ENCODE measurements at regions not wholly inside any gene's neighbourhood (a gene's known extent, or its start where the extent isn't known, plus 50 kb on each side); places are given as distances from the start of the nearest gene placed in this dataset.
"Not testable (repeated sequence)": the region's sequence is repeated elsewhere in the genome, so short reads cannot be mapped to it uniquely, and the experiment has no call there.

DNA sequence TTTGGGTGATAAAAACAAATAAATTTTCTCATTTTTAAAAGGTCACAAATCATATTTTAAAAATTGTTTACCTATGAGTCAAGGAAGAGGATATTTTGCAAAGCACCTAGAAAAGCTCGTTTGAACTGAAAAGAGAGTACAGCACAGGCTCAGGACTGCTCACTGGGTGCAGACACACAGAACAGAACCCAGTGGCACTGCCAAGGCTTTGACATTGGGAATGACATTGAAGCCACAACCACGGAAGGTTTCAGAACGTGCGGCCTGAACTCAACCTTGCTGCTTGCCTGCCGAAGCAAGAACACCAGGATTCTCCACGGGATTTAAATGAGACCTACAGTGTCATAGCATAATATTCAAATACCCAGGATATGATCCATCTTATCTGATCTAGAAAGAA is 597.1 kb upstream of the B3GAT1 start:
- DNase-seq, result no peak

DNA sequence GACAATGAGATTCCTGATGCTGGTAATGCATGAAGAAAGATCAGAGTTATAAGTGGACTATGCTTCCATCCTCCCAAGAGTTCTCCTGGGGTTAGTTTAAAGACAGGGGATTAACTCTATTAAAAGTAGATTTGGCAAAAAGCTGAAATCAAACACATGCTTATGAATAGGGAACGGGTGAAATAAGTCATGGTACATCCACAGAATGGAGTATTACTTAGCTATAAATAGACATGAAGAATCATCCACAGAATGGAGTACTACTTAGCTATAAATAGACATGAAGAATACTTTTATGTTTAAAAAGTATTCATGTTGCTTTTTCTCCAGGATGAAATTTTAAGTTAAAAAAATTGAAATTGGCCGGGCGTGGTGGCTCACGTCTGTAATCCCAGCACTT is 596.4 kb upstream of the B3GAT1 start:
- DNase-seq, result no peak

DNA sequence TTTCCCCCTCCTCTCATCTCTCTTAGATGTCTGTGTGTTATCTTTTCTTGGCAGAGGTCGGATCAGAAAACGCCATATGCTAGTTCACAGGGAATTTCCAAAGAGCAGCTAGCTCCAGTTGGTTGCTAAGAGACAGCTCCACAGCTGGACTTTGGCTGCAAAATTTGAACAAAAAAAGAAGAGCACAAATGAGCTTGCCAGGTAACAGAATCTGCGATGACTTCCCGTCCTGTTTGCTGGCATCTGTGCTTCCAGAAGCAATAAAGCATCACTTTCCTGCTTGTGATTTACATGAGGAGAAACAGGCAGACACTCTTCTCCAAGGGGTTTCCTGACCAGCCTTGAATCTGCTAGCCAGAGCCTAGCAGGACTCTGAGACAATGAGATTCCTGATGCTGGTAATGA is 596.0 kb upstream of the B3GAT1 start:
- no peak for DNase-seq

DNA sequence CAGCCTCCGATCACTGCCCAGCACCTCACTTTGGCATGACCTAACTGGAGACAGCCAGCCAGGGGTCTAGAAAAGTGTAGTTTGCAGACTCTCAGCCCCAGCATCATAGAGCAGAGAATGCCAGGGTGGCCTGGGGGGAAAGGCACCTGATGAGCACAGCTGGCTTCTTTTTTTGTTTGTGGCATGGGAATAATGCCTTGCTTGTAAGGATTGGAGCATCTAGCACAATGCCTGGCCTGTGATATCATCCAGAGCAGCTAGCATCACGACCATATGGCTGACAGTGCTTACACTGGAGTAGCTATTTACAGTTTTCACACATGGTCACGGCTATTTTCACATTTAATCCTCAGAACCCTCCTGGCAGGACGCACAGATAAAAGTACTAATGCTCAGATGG is 594.8 kb upstream of the B3GAT1 start:
- no peak for DNase-seq

DNA sequence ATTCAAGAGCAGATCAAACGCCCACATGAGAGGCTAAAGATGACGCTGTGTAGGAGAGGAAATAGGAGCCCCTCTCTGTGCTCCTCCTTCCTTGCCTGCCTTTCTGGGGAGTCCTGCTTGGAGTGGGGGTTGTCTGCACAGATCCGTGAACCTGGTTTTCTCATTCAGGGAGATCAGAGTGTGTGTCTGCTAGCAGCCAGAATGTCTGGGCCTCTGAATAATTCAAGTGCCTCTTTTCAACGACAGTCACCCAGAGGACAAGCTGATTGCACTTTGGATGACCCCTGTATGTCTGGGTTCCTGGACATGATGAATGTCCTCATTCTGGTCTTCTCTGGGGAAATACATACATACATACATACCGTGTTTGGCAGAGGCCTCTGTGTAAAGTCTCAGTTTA is 592.5 kb upstream of the B3GAT1 start:
- DNase-seq, result no peak

DNA sequence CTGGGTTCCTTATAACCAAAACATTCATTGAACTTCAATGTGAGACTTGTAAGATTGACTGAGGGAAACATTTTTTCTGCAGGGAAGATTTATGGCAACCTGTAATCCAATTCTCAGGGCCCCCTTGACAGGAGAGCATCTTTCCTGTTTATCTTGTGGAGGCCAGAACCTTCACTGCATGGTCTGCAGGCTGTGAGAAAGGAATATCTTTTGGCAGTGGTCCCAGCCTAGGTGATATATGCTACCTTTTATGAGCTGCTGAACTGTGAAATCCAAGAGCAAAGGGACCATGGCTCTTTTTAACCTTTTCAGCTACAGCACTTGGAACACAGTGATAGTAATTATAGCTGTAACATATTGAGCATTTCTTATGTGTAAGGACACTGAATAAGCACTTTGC is 590.2 kb upstream of the B3GAT1 start:
- no peak for DNase-seq

DNA sequence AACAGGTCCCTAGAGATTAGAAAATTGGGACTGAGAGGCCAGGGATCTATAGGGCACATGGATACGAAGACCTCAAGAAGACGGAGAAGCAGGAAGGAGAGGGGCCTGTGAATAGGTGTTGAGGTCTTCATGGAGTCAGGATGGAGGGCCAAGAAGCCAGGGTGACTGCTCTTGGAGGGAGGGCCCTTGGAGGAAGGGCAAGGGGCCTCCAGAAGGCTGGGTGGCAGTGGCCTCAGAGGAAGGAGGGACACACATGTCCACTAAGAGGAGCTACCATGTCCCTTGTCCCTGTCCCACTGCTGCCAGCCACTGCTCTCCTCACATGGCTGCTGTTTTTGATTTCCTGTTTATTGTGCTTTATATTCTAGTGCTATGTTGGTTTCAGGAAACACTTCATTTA is 589.5 kb upstream of the B3GAT1 start:
- no peak for DNase-seq

DNA sequence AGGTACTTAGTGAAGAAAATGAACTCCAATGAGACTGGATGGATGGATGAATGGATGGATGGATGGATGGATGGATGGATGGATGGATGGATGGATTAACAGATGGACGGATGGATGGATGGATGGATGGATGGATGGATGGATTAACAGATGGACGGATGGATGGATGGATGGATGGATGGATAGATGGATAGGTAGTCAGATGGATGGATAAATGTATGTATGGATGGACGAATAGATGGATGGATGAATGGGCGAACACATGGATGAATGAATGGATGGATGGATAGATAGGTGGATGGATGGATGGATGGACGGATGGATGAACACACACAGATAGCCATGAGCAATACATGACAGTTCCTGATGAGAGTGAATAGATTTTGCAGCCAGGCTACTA is 589.0 kb upstream of the B3GAT1 start:
- DNase-seq, result not testable (repeated sequence)

DNA sequence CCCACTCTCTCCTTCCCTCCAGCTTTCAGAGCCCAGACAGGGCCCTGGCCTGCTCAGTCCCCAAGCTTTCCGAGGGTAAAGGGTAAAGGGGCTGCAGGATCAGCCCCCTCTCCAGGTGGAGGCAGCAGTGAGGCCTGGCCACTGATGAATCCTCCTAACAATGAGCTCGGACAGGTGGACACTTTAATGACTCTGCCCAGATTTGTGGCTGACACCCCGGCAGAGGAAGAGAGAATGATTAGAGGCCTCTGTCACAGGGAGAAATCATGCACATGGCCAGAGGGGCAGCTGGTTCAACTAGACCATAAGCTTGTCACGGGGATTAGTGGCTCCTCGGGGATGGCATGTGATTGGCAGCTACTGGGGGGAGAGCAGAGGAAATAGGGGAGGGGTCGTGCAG is 587.5 kb upstream of the B3GAT1 start:
- DNase-seq, result no peak

DNA sequence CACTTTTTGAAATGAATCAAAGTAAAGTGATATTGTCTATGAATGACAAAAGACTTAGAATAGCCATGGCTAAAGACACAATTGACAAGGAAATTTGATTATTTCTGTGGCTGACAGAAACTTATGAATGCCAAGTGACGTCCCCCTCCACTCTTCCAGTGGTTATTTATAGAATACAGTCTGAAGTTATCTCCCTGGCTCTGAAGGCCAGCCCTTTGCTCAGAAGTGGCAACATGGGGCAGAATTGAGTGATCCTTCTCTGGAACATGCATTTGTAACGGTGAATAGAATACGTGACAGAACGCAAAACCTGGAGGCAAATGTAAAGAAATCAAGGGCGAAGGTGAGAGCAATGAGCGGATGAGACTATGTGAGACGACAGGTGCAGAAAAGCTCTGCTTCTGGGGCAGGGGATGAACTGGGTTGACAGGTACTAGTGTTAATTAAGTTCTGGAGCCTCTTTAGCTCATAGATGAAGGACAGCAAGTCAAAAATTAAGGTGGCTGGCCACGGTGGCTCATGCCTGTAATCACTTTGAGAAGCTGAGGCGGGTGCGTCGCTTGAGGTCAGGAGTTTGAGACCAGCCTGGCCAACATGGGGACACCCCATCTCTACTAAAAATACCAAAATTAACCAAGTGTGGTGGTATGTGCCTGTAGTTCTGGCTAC is 585.7 kb upstream of the B3GAT1 start:
- no peak for DNase-seq

DNA sequence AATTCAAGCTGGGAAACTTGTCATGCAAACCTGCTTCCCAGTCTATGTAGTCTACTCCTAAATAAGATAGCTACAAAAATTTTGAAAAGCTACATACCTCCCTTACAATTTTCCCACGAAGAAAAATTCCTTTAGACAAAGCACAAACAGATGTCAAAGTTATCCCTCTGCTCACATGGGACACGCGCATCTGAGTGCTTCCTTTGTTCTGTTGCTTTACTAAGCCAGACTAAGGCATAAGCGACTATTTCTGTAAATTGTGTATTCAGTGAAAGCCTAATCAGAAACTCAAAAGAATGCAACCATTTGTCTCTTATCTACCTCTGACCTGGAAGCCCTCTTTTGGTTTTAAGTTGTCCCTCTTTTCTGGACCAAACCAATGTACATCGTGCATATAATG is 583.7 kb upstream of the B3GAT1 start:
- no peak for DNase-seq

DNA sequence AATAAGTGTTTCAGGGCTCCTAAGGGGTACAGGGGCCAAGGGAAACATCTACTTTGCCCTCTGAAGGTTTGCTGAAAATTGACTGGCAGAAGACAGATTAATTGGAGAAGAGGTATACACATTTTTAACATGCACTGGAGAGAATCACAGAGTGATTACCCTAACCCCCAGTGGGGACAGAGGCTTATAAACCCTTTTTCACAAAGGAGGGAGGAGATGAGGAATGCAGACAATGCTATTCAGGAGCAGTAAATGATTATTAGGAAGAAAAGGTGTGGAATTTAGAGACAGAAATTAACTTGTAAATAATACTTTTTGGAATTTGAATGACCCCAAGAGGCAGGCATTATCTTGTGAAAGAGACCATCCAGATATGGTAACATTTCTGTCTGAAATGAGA is 582.4 kb upstream of the B3GAT1 start:
- no peak for DNase-seq

DNA sequence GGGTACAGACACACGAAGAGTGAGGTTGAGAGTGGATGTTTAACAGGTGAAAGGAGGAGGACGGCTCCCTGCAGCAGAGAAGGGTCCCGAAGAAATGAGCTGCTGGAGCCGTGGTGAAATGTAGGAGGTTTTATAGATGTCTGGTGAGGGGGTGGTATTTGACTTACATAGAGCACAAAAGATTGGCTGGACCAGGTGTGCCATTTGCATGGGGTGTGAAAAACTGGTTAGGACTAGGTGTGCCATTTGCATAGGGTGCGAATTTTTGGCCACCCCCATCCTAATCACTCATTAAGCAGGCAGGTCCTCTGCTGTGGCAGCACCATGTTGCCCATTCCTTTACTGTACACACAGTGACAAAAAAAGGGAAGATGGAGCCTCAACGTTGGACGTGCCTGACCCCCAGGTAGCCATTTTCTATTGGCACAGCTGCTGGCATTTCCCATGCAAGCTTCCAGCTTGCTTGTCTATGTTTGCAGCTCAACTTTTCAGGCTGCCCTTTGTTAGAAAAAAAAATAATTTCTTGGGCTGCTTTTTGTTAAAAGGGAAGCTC is 581.7 kb upstream of the B3GAT1 start:
- DNase-seq, result no peak

DNA sequence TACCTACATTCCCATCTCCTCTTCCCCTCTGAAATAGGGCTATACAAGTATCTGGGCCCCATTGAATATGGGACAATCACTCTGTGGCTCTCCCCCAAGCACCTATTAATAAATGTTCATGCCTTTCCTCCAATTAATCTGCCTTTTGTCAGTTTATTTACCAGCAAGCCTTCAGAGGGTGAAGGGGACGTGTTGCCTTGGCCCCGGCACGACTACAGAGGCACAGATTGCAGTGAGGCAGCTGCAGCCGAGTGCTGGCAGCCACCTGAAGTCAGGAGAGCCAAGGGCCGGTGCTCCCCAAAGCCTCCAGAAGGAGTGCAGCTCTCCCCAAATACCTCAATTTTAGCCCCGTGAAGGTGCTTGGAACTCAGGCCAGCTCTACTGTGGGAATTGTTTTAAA is 580.9 kb upstream of the B3GAT1 start:
- DNase-seq, result no peak

DNA sequence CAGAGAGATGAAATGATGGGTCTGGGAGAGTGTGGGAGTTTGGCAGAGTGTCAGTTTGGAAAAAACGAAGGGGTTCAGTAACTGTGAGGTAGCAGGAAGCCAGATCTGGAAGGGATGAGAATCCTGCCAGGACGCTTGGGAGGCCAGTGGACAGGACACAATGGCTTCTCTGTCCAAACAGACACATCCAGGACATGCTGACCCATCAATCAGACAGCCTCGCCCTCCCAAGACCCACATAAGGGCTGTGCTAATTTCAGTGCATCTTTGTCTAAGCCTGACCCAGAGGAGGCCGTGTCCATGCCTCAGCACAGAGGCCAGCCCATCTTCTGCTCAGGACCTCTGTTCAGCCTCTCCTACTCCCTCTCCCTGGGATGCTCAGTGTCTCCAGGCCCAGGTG is 576.5 kb upstream of the B3GAT1 start:
- DNase-seq, result no peak

DNA sequence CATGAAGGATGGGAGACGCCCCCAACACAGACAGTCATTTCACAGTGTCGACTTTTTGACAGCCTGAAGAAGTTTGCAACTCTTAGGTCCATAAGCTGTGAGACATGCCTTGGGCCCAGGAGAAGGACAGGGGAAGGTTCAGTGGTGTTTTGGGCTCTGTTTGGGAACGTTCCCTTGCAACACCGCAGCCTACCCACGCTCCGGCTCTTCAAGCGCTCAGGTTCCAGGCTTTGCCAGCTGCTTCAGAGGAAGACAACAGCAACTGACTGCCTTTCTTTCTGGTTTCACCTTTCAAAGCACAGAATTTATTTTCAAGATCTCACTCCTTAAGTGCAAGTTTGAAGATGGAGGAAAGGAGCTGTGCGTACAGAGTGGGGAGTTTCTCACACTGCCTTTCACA is 575.8 kb upstream of the B3GAT1 start:
- no peak for DNase-seq

DNA sequence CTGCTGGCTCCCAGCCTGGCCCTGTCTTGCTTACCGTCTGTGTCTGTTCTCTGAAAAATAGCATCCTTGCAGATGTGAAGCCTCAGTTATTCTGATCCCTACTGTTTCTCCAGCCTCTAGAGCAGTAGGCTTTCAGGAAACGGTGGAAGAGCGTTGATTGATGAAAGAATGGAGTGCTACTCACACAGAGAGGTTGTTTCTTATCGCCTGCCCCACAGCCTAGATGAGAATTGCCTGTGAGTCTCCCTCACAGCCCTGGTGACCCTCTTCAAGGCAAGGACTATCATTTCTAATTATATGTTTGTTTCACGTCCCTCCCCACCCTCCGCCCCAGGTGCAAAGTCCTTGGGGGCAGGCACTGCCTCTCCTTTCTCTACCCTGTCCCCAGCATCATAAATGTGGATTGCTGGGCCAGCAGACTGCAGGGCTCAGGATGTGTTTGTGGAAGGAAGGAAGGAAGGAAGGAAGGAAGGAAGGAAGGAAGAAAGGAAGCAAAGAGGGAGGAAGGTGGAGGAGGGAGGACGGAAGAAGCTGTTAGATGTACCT is 575.3 kb upstream of the B3GAT1 start:
- no peak for DNase-seq

DNA sequence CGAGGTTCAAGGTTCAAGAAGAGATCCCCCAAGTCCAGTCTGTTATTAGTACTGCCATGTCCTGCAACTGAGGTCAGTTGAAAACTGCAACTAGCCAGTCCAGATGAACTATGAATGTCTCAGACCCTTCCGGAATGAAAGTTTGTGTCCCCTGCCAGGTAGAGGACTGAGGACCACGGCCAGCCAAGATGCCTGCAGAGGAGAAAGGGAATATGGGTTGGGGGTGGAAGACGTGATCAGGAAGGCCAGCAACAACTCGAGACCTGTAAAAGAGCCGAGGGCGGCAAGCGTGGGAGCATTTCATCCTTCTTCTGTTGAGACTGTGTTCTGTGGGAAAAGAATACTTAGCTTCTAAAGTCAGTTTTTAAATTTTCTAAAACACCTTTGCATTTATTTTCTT is 572.4 kb upstream of the B3GAT1 start:
- DNase-seq, result no peak

DNA sequence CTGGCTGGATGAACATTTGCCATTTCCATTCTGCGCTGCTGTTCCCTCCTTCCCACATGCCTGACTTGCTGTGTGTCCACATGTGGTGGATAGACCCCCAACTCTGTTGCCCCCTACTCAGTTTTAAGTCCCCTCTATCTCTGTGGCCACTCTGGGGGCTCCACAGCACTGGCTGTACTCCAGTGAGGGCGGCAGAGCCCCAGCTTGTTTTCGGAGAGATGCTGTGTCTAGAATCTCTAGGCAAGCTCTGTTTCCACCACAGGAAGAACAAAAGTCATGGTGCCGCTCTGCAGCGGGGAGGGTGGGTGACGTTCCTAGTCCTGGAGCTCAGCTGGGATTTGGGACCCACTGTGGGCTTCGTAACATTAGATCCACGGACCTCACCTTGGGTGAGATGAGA is 570.4 kb upstream of the B3GAT1 start:
- DNase-seq, result not testable (repeated sequence)

DNA sequence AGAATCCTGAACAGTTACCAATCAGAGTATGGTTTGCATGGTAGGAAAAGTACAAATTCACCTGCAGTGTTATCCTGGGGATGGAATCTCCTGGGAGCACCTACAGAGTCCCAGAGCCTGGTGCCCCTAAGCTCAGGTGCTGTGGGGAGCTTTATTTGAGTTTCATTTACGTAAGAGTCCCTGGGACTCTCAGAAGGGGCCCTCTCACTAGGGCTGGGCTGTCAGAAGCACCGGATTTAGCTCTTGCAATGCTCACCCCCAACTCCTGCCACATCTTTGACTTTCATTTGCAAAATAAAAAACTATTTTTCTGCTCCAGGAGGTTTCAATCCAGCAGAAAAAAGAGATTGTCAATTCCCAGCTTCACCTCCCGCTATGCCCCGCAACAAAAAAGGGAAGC is 569.8 kb upstream of the B3GAT1 start:
- DNase-seq, result no peak

DNA sequence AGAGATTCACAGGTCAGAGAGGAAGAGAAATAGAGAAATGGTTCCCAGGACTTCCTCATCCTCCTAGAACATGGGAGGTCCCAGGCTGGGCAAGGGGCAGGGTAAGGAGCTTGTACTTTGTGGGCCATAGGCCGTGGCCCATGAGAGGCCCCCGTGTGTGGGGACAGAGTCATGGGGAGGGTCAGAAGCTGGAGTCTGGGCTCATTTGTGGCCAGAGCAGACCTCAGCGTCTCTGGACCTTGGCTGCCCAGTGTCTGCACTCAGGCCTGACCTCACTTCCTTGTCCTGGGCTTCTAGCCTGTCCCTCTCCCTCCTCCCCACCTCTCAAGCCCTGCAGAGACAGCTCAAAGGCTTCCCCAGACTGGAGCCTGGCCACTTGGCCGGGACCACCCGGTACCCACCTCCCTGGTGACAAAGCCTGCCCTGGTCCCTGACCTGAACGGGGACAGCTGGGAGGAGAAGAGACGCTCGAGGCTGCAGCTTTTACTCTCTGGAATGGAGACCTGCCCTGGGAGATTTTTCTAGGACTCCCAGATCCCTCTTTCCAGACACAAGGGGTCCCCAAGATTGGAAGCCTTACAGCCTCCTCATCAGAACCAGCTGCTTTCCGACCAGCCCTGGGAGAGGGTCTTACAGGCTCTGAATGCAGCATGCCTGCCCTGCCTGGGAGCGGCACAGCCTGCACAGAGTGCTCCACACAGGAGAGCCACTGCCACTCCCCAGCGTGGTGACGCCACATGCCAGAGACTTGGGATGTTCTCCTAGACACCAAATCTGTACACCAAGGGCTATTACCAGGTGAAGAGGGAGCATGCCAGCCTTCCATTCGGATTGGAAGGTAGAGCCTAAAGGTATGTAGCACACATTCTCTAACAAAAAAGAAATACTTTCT is 569.0 kb upstream of the B3GAT1 start:
- DNase-seq, result no peak

DNA sequence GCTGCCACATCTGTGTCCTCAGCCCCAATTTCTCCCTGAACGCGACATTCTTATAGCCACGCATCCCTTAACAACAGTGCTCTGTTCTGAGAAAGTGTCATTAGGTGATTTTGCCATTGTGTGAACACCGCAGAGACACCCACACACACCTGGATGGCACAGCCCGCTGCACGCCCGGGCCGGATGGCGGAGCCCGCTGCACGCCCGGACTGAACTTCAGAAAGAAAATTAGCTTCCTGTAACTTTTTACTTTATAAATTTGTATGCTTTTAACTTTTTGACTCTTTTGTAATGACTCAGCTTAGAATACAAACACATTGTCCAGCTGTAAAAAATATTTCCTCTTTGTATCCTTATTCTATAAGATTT is 567.0 kb upstream of the B3GAT1 start:
- not testable (repeated sequence) for DNase-seq

DNA sequence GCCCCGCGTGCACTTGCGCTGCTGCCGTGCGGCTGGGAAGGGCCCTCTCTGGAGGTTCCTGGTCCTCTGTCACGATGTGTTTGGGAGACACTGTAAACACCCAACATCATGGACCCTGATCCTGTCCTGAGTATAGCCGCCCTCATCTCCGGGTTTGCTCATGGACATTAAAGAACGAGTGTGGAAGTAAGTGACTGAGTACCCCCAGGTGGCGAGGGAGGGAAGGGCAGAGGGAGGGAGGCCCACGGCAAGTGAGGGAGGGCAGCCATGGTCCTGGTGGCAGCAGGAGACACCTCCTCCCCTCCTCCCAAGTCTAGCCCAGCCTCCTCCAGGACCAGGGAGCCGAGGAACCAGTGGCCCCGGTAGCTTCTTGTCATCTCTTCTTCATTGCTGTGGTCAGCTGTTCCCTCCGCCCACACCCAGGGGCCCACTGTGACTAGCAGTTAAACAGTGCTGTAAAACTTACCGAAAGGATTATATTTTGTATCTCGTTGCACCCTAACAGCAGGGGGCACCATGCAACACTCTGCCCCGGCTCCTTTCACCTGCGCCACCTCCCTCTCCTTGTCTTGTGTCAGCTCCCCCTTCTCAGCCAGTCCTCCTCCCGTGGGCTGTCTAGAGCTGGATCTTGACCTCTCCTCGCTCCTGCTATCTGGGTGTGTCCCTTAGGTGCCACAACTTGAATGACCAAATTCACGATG is 566.5 kb upstream of the B3GAT1 start:
- no peak for DNase-seq

DNA sequence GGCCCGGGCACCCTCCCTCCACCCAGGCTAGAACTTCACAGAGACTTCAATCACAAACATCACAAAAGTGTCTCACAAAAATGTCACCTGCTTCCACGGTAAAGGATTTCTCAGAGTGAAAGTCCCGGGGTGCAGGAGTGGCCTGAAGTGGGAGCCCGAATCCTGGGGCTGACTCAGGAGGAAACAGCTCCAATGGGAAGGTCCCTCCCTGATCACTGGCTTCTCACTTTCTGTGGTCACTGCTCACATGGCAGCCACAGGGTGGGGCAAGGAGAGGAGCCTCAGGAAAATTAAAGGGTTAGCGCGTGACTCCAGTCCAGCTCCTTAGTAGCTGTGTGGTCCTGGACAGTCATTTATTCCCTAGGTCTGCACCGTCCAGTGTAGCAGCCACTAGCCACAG is 564.5 kb upstream of the B3GAT1 start:
- DNase-seq, result no peak
